HFF-Myc (cell line): ENCODE measurements at regions not wholly inside any gene's neighbourhood (a gene's known extent, or its start where the extent isn't known, plus 50 kb on each side); places are given as distances from the start of the nearest gene placed in this dataset.
A peak's percentile ranks its signal among the peaks of the same experiment; 100 is the strongest.

Experiments used
- DNase-seq: peaks from one replicate; pipeline ENCODE4 v3.0.0-alpha.2; 2011; ENCODE audit warnings: low read depth; ENCODE audit errors: extremely low read depth
- H3K4me3 ChIP-seq: replicated peaks from 2 replicates; pipeline ENCODE4 v1.5.1; 2011; ENCODE audit warnings: low read depth, mild to moderate bottlenecking, control low read depth, low read length
- TF ChIP-seq, protein P1 (sequence below): IDR thresholded peaks from 2 replicates; pipeline ENCODE4 v1.5.1; 2012; ENCODE audit warnings: mild to moderate bottlenecking, low read depth, low read length, control low read depth; ENCODE audit errors: missing control alignments

DNA sequence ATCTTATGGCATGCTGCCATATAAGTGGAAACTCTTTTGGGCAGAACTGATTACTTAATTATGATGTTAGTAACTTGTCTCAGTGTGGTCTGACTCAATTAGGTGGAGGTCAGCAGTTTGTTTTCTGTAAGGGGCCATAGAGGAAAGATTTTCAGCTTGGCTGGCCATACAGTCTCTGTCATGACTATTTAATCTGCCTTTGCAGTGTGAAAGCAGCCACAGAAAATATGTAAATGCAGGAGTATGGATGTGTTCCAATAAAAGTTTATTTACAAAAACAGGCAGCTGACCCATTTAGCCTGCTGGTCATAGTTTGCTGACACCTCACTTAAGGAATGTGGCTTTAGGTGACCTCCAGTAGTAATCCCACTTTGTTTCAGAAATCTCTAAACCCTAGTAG is 700.7 kb downstream of the EPM2A start:
- H3K4me3 ChIP-seq = no peak overlapping the region
- no peak for DNase-seq

DNA sequence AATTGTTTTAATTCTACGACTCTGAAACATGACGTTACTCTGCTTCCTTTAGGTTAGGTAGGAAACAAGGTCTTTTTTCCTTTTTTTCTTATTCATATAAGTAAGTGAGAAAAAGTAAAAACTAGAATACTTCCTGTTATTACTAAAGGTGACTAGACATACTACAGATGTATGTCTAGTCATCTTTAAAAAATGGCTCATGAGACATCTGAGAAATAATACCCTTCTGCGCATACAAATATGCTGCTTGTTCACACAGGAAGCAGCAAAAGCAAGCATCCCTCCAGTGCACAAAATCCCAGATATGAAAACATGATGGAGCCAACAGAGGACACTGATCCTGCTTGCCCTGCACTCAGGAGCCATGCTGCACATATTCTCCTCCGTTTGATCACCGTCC is 699.1 kb downstream of the EPM2A start:
- TF ChIP-seq, protein P1, sequence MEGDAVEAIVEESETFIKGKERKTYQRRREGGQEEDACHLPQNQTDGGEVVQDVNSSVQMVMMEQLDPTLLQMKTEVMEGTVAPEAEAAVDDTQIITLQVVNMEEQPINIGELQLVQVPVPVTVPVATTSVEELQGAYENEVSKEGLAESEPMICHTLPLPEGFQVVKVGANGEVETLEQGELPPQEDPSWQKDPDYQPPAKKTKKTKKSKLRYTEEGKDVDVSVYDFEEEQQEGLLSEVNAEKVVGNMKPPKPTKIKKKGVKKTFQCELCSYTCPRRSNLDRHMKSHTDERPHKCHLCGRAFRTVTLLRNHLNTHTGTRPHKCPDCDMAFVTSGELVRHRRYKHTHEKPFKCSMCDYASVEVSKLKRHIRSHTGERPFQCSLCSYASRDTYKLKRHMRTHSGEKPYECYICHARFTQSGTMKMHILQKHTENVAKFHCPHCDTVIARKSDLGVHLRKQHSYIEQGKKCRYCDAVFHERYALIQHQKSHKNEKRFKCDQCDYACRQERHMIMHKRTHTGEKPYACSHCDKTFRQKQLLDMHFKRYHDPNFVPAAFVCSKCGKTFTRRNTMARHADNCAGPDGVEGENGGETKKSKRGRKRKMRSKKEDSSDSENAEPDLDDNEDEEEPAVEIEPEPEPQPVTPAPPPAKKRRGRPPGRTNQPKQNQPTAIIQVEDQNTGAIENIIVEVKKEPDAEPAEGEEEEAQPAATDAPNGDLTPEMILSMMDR = no peak
- no peak overlapping the region for H3K4me3 ChIP-seq
- no peak for DNase-seq

More for the DNA sequence above, 700.7 kb downstream of the EPM2A start:
- TF ChIP-seq, protein P1 = no peak

DNA sequence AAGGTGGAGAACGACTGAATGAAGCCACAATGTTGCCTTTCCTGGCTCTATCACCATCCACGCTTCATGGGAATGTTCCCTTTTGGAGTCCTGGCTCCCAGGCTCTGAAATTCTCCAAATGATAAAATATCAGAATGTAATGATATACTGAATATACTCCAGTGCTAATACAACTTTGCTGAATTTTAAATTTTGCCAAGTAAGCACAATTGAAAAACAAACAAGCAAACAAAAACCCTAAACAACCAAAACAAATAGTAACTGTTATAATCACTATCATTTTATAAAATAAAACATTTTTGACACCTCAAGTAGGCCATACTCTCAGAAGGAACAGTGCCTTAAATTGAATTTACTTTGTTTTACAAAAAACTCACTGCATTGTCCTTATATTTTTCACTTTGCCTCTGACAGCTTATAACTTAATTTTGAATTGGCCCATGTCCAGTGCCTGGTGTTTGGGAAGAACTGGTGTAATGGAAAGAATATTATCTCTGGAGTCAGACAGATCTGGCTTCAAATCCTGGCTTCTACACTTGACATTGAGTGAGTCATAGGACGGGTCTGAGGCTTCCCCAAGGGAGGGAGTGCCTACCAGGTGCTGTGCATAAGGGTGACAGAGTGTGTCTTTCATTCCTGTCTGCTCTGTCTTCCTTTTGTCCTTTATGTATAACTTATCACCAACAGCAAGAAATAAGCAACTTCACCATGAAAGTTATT is 698.3 kb downstream of the EPM2A start:
- no peak for DNase-seq

DNA sequence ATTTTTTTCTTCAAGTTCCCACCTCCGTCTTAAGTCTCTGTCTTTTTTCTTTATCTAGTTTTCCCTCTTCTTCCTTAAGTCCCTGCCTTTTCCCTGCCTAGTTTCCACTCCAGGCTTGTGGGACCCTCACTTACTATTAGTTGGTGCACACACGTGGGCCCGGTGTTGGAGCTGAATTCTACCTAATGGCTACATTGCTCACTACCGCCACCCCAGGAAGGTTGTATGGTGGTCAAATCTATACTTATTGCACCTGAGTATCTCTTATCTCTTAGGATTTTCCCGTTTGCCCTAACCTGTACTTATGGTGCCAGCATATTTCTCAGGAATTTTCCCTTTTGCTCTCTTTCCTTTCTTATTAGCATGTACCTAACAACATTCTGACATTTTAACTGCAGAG is 692.8 kb downstream of the EPM2A start:
- TF ChIP-seq, protein P1 = no peak
- DNase-seq = no peak
- no peak overlapping the region for H3K4me3 ChIP-seq

More for the DNA sequence above, 698.3 kb downstream of the EPM2A start:
- TF ChIP-seq, protein P1 = no peak
- no peak overlapping the region for H3K4me3 ChIP-seq

DNA sequence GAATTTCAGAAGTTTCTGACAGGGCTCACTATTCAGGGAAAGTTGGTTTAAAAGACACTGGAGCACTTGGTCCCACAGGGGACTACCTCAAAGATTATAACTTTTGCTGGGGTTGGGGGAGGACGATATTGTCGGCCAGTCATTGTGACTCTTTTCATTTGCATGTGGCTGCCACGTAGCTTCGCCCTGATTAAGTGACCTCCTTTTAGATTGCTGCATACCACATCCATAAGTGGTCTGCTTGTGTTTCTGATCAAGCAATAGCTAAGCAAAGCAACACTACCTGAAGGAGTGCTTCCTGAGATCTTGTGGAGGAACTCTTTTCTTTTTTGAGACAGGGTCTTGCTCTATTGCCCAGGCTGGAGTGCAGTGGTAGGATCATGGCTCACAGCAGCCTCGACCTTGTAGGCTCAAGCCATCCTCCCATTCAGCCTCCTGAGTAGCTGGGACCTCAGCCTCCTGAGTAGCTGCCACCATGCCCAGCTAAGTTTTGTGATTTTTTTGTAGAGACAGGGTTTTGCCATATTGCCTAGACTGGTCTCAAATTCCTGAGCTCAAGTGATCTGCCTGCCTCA is 691.3 kb downstream of the EPM2A start:
- no peak for DNase-seq
- TF ChIP-seq, protein P1 = no peak
- no peak overlapping the region for H3K4me3 ChIP-seq

DNA sequence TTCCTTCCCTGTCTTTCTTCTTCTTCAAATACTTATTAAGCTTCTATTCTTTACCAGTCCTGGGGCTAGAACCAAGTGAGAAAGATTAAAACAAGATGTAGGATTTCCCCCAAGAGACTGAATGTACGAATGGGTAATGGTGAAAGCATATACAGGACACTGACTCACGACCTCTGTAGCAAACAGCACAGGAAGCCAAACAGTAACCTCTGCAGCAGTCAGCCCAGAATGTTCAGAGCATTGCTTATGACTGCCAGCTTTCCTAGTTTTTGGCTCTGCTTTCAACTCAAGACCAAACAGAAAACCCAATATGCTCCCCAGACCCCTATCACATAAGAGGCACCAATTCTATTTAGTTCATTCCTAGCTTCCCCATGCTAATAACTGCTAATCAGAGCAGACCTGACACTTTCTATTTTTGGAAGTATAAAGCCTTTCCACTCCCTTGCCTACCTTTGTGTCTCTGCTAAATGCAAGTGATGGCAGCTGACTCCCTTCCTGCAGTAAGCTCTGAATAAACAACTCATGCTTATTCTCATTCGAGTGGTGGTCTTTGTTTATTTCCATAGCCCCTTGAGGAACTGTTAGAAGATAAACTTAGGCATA is 690.6 kb downstream of the EPM2A start:
- DNase-seq = peak; percentile 56
- TF ChIP-seq, protein P1 = no peak
- no peak overlapping the region for H3K4me3 ChIP-seq

DNA sequence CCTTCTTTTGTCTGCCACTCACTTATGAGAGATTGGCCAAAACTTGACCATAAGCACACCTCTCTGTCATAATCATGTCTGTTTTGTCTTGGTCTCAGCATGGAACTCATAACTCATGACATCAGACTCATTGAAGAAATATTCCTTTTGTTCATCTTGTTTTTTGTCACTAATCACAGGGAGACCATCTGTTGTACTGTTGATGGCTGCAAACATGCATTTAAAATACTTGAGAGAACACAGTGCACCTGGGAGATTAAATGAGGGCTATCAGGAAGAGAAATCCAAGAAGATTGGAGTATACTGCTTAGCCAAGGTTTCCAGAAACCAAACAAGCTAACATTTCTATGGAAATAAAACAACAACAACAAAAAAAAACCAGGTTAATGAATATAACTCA is 689.7 kb downstream of the EPM2A start:
- H3K4me3 ChIP-seq = no peak overlapping the region
- TF ChIP-seq, protein P1 = no peak
- DNase-seq = no peak
